ENCODE measurements at regions not wholly inside any gene's neighbourhood (a gene's known extent, or its start where the extent isn't known, plus 50 kb on each side); places are given as distances from the start of the nearest gene placed in this dataset.
A peak's percentile ranks its signal among the peaks of the same experiment; 100 is the strongest.
"Not testable (repeated sequence)": the region's sequence is repeated elsewhere in the genome, so short reads cannot be mapped to it uniquely, and the experiment has no call there.

DNA sequence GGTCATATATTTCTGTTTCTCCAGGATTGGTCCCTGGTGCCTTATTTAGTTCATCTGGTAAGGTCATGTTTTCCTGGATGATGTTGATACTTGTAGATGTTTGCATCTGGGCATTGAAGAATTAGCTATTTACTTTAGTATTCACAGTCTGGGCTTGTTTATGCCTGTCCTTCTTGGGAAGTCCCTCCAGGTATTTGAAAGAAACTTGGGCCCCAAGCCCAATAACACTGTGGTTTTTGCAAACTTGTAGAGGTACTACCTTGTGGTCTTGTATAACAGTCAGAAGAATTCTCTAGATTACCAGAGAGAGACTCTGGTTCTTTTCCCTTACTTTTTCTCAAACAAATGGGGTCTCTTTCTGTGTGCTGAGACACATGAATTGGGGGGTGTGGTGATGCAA, 251.4 kb upstream of the B3GALT2 start:
- DNase-seq (ENCODE audit: low spot score) (no peak), FAIRE-seq (no peak)

DNA sequence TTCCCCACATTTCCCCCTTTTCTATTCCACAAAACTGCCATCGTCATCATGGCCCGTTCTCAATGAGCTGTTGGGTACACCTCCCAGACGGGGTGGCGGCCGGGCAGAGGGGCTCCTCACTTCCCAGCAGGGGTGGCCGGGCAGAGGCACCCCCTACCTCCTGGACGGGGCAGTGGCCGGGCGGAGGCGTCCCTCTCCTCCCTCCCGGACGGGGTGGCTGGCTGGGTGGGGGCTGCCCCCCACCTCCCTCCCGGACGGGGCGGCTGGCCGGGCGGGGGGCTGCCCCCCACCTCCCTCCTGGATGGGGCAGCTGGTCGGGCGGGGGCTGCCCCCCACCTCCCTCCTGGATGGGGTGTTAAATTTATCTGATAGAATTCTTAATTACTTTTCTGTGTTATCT, 250.9 kb upstream of the B3GALT2 start:
- not testable (repeated sequence) for FAIRE-seq

DNA sequence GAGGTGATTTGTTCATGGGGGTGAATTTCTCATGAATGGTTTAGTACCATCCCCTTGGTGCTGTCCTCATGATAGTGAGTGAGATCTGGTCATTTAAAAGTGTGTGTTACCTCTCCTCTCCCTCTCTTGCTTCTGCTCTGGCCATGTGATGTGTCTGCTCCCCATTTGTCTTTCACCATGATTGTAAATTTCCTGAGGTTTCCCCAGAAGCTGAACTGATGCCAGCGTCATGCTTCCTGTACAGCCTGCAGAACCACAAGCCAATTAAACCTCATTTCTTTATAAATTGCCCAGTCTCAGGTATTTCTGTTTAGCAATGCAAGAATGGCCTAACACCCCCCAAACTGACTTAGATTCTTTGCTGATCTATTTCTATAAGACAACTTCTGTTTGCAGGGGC, 249.4 kb upstream of the B3GALT2 start:
- FAIRE-seq (no peak), DNase-seq (ENCODE audit: low spot score) (no peak)

More for the DNA sequence above, 250.9 kb upstream of the B3GALT2 start:
- DNase-seq (ENCODE audit: low spot score) = not testable (repeated sequence)

DNA sequence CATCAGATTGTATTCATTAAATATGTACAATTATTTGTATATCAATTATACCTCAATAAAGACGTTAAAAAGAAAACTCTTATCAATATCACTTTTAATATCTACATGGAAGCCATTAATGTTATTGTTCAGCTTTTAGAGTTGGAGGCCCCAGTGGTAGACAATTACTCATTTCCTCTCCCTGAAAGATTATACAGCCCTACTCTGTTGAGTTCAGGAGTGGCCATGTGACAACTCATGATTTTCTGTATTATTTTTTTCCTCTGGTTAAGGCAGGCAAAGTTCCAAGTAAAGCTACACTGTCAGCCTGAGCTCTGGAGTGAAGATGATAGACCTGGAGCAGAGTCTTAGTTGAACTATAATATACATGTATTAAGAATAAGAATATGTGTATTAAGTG, 247.9 kb upstream of the B3GALT2 start:
- FAIRE-seq (no peak), DNase-seq (ENCODE audit: low spot score) (no peak)

DNA sequence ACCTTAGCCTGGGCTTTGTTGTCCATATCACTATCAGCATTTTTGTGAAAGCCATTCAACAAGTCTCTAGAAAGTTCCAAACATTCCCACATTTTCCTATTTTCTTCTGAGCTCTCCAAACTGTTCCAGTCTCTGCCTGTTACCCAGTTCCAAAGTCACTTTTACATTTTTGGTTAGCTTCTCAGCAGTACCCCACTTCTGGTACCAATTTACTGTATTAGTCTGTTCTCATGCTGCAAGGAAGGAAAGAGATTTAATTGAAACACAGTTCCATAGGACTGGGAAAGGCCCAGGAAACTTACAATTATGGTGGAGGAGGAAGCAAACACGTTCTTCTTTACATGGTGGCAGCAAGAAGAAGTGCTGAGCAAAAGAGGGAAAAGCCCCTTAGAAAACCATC, 247.2 kb upstream of the B3GALT2 start:
- FAIRE-seq (no peak), DNase-seq (ENCODE audit: low spot score) (no peak)

DNA sequence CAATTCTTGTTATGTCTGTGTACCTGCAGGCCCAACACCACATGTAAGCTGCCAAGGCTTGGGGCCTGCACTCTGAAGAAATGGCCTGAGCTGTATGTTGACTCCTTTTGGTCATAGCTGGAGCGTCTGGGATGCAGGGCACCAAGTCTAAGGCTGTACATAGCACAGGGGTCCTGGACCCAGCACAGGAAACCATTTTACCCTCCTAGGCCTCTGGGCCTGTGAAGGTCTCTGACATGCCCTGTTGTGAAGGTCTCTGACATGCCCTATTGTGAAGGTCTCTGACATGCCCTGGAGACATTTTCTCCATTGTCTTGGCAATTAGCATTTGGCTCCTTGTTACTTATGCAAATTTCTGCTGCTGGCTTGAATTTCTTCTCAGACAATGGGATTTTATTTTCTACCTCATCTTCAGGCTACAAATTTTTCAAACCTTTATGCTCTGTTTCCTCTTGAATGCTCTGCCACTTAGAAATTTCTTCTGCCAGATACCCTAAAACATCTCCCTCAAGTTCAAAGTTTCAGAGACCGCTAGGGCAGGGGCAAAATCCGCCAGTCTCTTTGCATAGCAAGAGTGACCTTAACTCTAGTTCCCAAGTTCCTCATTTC, 246.7 kb upstream of the B3GALT2 start:
- FAIRE-seq (no peak), DNase-seq (ENCODE audit: low spot score) (no peak)

DNA sequence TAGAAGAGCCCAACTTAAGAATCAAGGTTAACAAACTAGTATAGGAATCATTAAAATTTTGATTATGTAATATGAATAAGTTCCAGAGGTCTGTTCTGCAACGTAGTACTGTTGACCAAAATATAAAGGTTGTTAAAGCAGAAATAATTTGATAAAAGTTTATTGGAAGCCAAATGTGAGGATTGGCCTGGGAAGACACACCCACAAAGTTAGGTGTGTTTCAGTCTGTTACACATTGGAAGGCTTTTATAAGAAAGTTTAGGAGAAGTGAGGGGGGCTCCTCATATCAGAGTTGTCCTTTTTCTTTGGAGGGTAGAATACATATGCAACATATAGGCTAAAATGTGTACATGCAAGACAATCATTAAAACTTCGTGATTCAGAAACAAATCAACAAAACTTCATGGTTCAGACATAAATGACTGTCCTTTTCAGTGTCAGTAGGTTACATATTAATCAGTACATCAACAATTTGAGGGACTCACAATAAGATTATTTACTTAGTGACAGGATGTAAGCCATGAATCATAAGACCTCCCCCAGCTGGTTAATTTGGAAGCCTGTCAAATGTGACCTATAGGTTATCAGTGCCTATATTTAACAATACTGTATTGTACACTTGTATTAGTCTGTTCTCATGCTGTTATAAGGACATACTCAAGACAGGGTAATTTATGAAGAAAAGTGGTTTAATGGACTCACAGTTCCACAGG, 245.0 kb upstream of the B3GALT2 start:
- FAIRE-seq (no peak), DNase-seq (ENCODE audit: low spot score) (no peak)

DNA sequence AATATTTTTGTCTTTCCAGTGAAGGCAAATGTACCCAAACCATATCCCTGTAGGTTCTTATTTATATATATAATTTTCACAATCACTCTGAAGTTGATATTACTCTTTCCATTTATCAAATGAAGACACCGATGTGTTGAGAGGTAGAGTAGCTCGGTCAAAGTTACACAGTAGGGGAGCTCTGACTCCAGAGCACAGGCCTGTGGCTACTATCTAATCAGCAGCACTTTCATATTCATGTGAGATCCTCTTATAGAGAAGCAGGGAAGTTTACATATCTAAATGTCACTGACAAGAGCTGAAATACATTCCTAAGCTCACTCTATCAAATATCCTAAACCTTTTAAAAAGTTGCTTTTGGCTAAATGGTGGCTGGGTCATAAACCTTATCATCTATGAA, 241.1 kb upstream of the B3GALT2 start:
- DNase-seq (ENCODE audit: low spot score) (no peak), FAIRE-seq (no peak)

DNA sequence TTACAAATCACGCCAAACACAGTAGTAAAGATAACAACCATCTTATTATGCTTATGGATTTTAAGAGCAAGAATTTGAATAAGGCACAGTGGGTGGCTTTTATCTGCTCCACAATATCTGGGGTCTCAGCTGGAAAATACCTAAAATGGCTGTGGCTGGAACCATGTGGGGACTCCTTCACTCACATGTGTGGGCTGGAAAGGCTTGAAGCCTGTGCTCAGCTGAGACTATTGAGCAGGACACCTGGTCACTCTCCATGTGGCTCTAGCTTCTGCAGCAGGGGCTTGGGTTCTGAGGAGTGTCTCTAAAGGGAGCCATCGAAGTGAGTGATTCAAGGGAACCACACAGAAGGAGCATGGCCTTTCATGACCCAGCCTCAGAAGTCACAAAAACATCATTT, 239.6 kb upstream of the B3GALT2 start:
- FAIRE-seq = no peak

DNA sequence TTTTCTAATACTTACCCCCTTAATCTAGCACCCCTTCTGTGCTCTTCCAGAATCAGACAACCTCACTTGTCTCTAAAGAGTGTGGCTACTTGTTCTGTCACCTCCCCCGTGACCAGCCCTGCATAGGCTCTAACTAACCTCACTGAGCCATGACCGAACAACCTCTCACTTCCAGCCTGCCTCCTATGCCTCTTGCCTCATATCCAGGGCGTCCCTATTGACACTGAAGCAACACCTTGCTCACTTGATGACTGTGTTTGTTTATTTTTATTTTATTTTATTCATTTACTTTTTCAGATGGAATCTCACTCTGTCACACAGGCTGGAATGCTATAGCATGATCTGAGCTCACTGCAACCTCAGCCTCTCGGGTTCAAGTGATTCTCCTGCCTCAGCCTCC, 235.1 kb upstream of the B3GALT2 start:
- FAIRE-seq (no peak), DNase-seq (ENCODE audit: low spot score) (no peak)

More for the DNA sequence above, 239.6 kb upstream of the B3GALT2 start:
- no peak for DNase-seq (ENCODE audit: low spot score)

DNA sequence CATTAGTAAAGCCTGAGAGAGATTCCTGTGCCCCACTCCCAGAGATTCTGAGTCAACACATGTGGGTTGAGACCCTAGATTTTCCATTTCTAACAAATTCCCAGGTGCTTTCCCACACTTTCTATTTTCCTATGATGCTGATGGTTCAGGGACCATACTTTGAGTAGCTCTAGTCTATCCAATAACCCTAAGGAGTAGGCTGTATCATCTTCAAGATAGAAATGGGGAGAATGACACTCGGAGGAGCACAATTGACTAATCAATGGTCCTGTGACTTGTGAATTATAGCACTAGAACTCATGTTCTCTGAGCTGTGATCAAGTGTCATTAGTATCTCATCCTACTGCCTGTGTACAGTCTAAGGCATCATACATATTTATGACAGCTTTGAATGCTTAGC, 232.9 kb upstream of the B3GALT2 start:
- DNase-seq (ENCODE audit: low spot score) (no peak), FAIRE-seq (no peak)

DNA sequence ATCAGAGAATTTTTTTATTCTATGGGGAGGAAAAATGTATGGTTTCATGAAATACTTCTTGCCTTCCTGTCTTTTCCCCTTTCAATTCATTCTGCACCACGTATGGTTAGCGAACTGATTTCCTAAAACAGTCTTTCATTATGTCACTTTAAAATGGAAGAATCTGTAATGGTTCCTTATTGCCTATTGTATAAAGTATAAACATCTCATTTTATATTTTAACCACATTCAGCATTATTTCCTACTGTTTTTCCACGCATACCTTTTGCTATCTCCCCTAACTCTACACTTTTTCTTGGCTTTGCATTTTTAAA, 232.3 kb upstream of the B3GALT2 start:
- FAIRE-seq = no peak
- no peak for DNase-seq (ENCODE audit: low spot score)

DNA sequence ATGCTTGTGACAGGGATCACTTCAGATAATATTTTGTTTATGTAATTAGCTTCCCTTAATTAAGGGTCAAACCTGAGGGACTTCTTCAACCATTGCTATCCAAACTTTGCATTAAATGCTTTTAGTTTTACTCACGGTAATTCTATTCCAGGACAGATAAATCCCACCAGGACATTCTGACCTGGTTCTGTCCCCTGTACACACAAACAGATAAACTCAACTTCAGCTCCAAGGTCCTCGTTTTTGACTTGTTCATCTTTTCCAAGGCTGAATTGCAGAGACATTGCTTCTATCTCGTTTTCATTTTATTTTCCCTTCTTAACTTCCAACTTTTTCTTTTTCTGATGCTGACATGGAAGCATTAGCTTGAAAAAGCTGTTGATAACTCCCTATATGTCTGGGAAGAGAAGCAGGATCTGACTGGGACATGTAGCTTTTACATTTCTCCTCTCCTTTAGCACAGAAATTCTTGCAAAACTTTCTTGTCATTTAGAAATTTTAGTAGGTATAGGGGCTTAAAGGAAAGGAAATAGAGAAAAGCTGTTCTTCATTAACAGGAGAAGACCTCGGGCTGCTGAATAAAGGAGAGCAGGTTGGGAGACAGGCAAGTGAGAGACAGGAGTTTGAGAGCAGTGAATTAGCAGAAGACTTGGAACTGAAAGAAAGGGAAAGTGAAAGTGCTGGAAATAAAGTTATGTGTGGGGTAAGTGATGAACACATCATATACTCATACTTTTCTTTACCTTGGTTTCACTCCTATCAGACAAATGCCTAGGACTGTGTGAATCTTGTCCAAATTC, 231.7 kb upstream of the B3GALT2 start:
- DNase-seq (ENCODE audit: low spot score) (no peak), FAIRE-seq (no peak)

DNA sequence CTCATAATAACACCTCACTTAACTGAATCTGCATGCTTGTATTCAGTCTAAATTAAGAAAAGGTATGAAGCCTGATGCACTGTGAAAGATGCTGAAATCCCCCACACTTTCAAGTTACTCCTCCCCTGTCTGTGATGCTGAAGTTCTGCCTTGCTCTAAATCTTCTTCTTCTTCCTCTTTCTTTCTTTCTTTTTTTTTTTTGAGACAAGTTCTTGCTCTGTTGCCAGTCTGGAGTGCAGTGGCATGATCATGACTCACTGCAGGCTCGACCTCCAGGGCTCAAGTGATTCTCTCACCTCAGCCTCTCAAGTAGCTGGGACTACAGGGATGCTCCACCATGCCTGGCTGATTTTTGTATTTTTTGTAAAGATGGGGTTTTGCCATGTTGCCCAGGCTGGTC, 231.0 kb upstream of the B3GALT2 start:
- DNase-seq (ENCODE audit: low spot score) (no peak), FAIRE-seq (no peak)

DNA sequence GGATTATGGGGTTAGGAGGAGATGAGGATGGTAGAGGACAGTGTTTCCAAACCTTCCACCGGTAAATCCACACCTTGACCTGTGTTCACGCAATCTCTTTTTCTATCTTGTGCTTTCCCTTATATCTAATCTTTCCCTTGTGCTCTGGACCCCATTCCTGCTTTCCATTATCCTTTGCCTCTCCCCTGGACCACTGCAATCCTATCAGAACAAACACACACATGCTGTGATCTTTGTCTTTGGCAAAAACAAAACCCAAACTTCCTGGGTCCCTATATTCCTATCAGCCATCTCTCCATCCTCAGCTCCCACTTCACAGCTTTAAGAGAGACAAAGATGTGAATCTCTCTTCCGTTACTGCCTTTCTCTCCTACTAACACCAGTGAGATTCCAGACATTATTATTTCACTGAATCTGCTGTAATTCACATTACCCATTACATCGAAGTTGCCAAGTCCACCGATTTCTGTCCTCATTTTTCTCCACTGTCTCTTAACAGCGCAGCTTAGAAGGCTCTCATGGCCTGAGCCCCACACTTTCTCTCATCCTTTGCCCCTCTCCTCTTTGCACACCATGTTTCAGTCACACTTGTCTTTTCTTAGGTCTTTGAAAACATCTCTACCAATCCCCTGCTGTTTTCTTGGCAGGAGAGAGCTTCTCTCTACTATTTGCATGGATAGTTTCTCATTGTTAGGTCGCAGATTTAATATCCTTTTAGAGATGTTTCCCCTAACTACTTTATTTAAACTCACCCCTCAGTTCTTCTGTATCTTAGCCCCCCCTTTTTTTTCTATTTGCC, 230.0 kb upstream of the B3GALT2 start:
- no peak for FAIRE-seq
- no peak for DNase-seq (ENCODE audit: low spot score)

DNA sequence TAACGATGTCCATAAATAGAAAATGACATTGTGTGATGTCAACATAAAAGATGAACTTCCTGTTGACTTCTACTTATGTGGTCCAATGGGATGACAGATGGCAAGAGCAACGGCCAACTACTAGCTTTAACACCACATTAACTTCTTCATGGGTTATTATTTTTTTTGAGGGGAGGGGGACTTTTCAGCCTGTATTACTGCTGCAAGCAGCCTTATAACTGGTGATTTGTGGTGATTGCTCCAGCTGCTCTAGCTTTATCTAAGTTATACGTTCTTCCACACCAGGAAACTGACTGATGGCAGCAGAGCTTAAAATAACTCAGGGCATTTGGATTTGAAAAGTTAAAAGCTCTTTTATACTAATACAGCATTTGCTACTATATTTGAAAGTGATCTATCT, 228.8 kb upstream of the B3GALT2 start:
- FAIRE-seq = no peak
- DNase-seq (ENCODE audit: low spot score) = no peak

DNA sequence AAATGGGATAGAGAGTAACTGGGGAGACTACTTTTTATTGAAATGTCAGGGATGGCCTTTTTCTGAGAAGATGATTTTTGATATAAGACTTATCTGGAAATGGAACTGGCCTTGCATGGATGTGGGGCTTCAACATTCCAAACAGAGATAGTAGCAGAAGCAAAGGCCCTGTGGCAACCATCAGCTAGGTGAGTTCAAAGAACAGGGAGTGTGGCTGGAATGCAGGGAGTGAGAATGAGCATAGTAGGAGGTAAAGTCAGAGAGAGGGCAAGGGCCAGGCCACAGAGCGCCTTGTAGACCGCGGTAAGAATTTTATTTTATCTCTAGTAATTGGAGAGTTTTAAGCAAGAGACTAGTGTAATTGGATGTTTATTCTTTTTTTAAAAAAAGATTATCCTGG, 227.0 kb upstream of the B3GALT2 start:
- FAIRE-seq (no peak), DNase-seq (ENCODE audit: low spot score) (no peak)

DNA sequence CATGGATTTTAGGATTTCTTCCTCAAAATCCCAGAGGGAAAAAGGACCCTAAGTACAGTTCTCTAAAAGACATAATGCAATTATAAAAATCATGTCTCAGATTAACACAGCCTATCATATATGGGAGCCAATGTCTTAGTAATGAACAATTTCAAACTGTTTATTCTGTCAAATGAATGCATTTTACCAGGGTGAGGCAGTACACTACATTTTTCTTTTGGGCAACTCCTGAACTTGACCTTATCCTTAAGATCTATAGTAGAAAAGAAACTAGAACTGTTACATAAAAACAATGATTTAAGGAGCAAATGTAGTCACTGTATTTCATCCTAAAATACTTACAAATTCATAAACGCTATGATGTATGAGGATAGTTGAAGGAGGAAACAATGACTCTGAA, 226.3 kb upstream of the B3GALT2 start:
- FAIRE-seq (no peak), DNase-seq (ENCODE audit: low spot score) (no peak)

DNA sequence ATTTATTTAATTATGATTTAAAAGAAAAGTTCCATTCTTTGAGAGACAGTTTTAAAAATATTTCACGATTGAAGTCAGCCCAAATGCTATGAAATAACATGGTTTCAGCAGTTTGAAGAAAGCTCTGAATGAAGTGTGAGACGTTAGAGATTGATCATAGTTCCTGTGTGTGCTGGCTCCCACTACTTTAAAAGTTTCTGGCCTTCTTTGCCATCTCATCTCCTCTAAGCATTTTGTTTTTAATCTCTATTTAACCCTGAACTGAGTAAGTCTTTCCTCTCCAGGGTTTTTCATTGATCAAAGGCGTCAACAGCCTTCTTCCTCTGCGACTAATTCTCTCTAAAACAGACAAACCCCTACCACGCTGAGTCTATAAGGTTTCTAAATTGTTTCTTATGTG, 225.3 kb upstream of the B3GALT2 start:
- FAIRE-seq (no peak), DNase-seq (ENCODE audit: low spot score) (no peak)

DNA sequence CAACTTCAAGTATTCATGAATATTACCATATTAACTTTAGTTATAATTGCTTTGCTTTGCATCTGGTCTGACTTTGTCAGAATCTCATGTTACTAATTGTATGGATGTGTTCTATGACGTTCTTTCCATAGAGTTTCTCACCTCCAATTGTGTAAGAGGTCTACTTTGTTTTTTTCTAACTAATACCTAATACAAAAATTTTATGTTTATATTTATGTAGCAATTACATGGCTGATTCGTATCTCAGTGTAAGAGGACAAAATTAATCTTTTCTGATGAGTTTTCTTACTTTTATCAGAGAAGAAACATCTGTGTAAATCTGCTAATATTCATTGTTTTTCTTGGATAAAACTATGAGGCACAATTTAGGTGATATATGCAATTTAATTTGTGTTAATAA, 224.8 kb upstream of the B3GALT2 start:
- DNase-seq (ENCODE audit: low spot score) (no peak), FAIRE-seq (no peak)

DNA sequence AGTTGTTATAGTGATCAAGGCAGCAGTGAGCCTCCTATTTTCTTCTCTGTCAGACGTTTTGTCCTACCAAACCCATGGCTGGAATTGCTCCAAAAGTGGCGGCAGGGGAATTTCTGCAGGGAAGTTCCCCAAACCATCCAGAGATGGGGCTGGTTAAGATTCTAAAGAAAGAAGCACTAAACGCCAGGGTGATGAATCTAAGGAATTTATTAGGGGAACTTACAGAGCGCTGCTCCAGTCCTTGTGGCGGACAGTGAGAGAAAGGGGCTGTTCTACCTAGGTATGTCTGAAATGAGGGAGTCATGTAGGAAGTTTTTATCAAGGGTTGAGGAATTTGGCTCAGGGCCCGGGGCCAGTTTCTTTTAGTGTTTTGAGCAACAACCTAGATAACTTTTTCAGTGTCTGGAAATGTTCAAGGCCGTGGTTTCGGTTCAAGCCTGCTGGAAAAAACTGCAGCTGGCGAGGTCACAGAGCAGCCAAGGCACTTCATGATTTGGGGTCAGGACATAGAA, 222.4 kb upstream of the B3GALT2 start:
- FAIRE-seq = no peak
- peak; percentile 2 for DNase-seq (ENCODE audit: low spot score)

DNA sequence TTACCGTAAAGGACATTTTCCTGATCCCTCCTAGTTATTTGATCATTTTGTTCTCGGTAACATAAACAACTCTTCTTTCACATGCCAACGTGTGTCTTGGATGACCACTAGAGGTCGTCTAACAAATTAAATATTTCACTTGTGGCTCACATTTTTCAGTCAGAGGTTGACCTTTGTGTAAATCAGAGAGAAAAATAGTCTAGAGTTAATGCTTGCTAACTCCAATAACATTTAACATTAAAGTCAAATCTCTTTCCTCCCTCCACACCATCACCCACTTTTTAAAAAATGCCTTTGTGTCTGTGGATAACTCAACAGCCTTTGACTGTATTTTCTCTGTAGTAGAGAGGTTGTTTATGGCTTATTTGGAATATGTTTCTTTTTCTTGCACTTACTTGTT, 220.5 kb upstream of the B3GALT2 start:
- DNase-seq (ENCODE audit: low spot score) (peak; percentile 0), FAIRE-seq (no peak)
